GM19463 (cell line): ENCODE measurements at regions not wholly inside any gene's neighbourhood (a gene's known extent, or its start where the extent isn't known, plus 50 kb on each side); places are given as distances from the start of the nearest gene placed in this dataset.
A peak's percentile ranks its signal among the peaks of the same experiment; 100 is the strongest.

Experiments used
- ATAC-seq: cut with Tn5 transposase; IDR thresholded peaks from one replicate; pipeline ENCODE4 v1.9.1; 2021; ENCODE audit warnings: mild to moderate bottlenecking, moderate library complexity; ENCODE audit not compliant: unreplicated experiment

- ATAC-seq, result no peak
These were observed 136.1 kb upstream of the FAM83B start for GRCh38 chr6:54710456-54710855.

- no peak for ATAC-seq
These were observed 130.6 kb upstream of the FAM83B start for GRCh38 chr6:54716010-54716409.

- no peak for ATAC-seq
These were observed 129.7 kb upstream of the FAM83B start for GRCh38 chr6:54716877-54717276.

- peak; percentile 83 for ATAC-seq
These were observed 128.6 kb upstream of the FAM83B start for GRCh38 chr6:54717849-54718455.

GRCh38 chr6:54718541-54719023 lies 128.0 kb upstream of the FAM83B start:
- ATAC-seq, result no peak

- ATAC-seq, result no peak
These were observed 127.4 kb upstream of the FAM83B start for GRCh38 chr6:54719131-54719530.

- ATAC-seq, result no peak
These were observed 126.9 kb upstream of the FAM83B start for GRCh38 chr6:54719633-54720032.

GRCh38 chr6:54722328-54722727 lies 124.2 kb upstream of the FAM83B start:
- no peak for ATAC-seq

- ATAC-seq, result no peak
These were observed 116.9 kb upstream of the FAM83B start for GRCh38 chr6:54729716-54730115.

GRCh38 chr6:54730767-54731630 lies 115.6 kb upstream of the FAM83B start:
- ATAC-seq, result no peak

- ATAC-seq, result peak; percentile 92
These were observed 109.3 kb upstream of the FAM83B start for GRCh38 chr6:54737247-54737646.

- no peak for ATAC-seq
These were observed 98.6 kb upstream of the FAM83B start for GRCh38 chr6:54747955-54748354.

- ATAC-seq, result no peak
These were observed 92.2 kb upstream of the FAM83B start for GRCh38 chr6:54754406-54754805.

GRCh38 chr6:54758340-54758739 lies 88.2 kb upstream of the FAM83B start:
- no peak for ATAC-seq

GRCh38 chr6:54768494-54768893 lies 78.1 kb upstream of the FAM83B start:
- ATAC-seq, result no peak

GRCh38 chr6:54770328-54770727 lies 76.2 kb upstream of the FAM83B start:
- no peak for ATAC-seq

GRCh38 chr6:54771968-54772367 lies 74.6 kb upstream of the FAM83B start:
- no peak for ATAC-seq

- ATAC-seq, result no peak
These were observed 74.0 kb upstream of the FAM83B start for GRCh38 chr6:54772610-54773009.

- no peak for ATAC-seq
These were observed 71.0 kb upstream of the FAM83B start for GRCh38 chr6:54775576-54775975.

GRCh38 chr6:54776891-54777290 lies 69.7 kb upstream of the FAM83B start:
- ATAC-seq, result no peak

GRCh38 chr6:54778731-54779130 lies 67.8 kb upstream of the FAM83B start:
- no peak for ATAC-seq

- no peak for ATAC-seq
These were observed 62.6 kb upstream of the FAM83B start for GRCh38 chr6:54784011-54784410.
